Uterus (tissue), 2 donors: ENCODE measurements at regions not wholly inside any gene's neighbourhood (a gene's known extent, or its start where the extent isn't known, plus 50 kb on each side); places are given as distances from the start of the nearest gene placed in this dataset.

ENCODE experiments used
- POLR2A ChIP-seq, 2 donors: fragments of 450-650 bp; IDR thresholded peaks; one replicate each; pipeline ENCODE4 v1.6.1; 2016; ENCODE audit warnings: antibody characterized with exemption in 2 of 2, mild to moderate bottlenecking in 1 of 2, moderate library complexity in 1 of 2
- TF ChIP-seq, protein P1 (sequence below), 4 experiments: fragments of 200-600 bp in 2 of 4; fragments of 450-650 bp in 2 of 4; sonication (generic) in 2 of 4; IDR thresholded peaks; one replicate each; pipeline ENCODE4 v1.5.1; 2016 to 2019; ENCODE audit warnings: antibody characterized with exemption in 4 of 4, mild to moderate bottlenecking in 2 of 4, moderate library complexity in 1 of 4

DNA sequence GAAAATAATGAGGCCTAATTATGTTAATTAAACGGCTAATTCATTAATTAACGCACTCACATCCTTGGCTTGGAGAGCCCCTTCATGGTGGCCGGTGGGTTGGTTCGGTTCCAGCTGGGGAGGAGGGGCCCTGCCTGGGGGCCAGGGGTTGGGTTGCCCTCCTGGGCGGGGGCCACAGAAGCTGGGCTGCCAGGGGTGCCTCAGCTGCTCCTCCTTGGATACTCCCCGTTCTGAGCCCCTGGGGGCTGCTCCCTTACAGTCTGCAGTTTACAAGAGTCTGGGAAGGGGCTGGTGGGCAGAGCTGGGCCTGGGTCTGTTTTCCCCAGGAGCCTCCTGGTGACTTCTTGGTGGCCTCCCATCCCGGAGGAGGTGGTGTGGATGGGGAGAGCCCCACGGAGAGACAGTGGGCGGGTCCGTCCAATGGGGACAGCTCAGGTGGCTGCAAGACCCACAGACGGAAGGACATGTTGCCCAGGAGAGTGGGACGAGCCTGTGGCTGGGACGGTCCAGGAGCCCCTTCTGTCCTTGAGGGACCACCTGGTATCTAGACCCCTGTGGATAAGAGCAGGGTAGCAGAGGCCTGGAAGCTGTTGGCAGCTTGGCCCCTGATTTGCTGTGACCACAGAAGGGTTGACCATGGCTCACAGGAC is 277.5 kb downstream of the PBX3 start:
- TF ChIP-seq, protein P1, sequence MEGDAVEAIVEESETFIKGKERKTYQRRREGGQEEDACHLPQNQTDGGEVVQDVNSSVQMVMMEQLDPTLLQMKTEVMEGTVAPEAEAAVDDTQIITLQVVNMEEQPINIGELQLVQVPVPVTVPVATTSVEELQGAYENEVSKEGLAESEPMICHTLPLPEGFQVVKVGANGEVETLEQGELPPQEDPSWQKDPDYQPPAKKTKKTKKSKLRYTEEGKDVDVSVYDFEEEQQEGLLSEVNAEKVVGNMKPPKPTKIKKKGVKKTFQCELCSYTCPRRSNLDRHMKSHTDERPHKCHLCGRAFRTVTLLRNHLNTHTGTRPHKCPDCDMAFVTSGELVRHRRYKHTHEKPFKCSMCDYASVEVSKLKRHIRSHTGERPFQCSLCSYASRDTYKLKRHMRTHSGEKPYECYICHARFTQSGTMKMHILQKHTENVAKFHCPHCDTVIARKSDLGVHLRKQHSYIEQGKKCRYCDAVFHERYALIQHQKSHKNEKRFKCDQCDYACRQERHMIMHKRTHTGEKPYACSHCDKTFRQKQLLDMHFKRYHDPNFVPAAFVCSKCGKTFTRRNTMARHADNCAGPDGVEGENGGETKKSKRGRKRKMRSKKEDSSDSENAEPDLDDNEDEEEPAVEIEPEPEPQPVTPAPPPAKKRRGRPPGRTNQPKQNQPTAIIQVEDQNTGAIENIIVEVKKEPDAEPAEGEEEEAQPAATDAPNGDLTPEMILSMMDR (IDR thresholded peaks at IDR 0.05), result no peak
- TF ChIP-seq POLR2A (IDR thresholded peaks at IDR 0.05), result no peak
